ENCODE measurements at regions not wholly inside any gene's neighbourhood (a gene's known extent, or its start where the extent isn't known, plus 50 kb on each side); places are given as distances from the start of the nearest gene placed in this dataset.

GRCh38 chr3:193772422-193772763, 179.4 kb downstream of the OPA1 start (continued):
- no peak for TF ChIP-seq ZNF747 (tag by site-specific recombination; IDR thresholded peaks at IDR 0.05)
- TF ChIP-seq, protein P1, sequence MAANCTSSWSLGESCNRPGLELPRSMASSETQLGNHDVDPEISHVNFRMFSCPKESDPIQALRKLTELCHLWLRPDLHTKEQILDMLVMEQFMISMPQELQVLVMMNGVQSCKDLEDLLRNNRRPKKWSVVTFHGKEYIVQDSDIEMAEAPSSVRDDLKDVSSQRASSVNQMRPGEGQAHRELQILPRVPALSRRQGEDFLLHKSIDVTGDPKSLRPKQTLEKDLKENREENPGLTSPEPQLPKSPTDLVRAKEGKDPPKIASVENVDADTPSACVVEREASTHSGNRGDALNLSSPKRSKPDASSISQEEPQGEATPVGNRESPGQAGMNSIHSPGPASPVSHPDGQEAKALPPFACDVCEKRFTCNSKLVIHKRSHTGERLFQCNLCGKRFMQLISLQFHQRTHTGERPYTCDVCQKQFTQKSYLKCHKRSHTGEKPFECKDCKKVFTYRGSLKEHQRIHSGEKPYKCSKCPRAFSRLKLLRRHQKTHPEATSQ (tag by site-specific recombination; IDR thresholded peaks at IDR 0.05): no peak

GRCh38 chr3:193773266-193774220, 180.5 kb downstream of the OPA1 start:
- CTCF ChIA-PET: no interaction called here
- TF ChIP-seq ZNF354C (tag by site-specific recombination; IDR thresholded peaks at IDR 0.05; ENCODE audit: borderline replicate concordance, low read depth): no peak
- TF ChIP-seq ZNF391 (tag by site-specific recombination; IDR thresholded peaks at IDR 0.05; ENCODE audit: borderline replicate concordance, low read depth): no peak
- no peak for TF ChIP-seq ZNF677 (tag by site-specific recombination; IDR thresholded peaks at IDR 0.05)
- TF ChIP-seq ZNF341 (tag by site-specific recombination; IDR thresholded peaks at IDR 0.05; ENCODE audit: low read depth): no peak
- no peak for TF ChIP-seq ZFP69B (tag by site-specific recombination; IDR thresholded peaks at IDR 0.05)
- TF ChIP-seq, protein P1 (tag by site-specific recombination; IDR thresholded peaks at IDR 0.05): no peak
- no peak for TF ChIP-seq EGR2 (tag by site-specific recombination; IDR thresholded peaks at IDR 0.05; ENCODE audit: low read depth)
- TF ChIP-seq ZNF404 (tag by site-specific recombination; IDR thresholded peaks at IDR 0.05): no peak
- TF ChIP-seq YY2 (tag by site-specific recombination; IDR thresholded peaks at IDR 0.05): no peak
- TF ChIP-seq ZNF514 (tag by site-specific recombination; IDR thresholded peaks at IDR 0.05): no peak
- no peak for TF ChIP-seq ZNF350 (tag by site-specific recombination; IDR thresholded peaks at IDR 0.05)
- no peak for TF ChIP-seq ZNF302 (tag by site-specific recombination; IDR thresholded peaks at IDR 0.05; ENCODE audit: low read depth)
- no peak for TF ChIP-seq ZNF768 (tag by site-specific recombination; IDR thresholded peaks at IDR 0.05)
- TF ChIP-seq ZNF701 (tag by site-specific recombination; IDR thresholded peaks at IDR 0.05): no peak
- POLR2A ChIA-PET: no interaction called here

GRCh38 chr3:193774272-193774915, 181.4 kb downstream of the OPA1 start:
- POLR2A ChIA-PET: no interaction called here

More at GRCh38 chr3:193773266-193774220, 180.5 kb downstream of the OPA1 start:
- Histone ChIP-seq H3K36me3 (ENCODE audit: control insufficient read depth in 2 of 2, insufficient read depth in 1 of 2, low read length in 2 of 2) (no peaks in the 10 kb centered on the region), H3K4me3 (ENCODE audit: low read depth, low read length) (no peak overlapping the region), H3K27ac (ENCODE audit: extremely low read depth, low read depth, low read length) (no peak overlapping the region), H3K4me1 (ENCODE audit: control insufficient read depth, insufficient read depth, low read length) (no peaks in the 10 kb centered on the region), H3K9me3 (ENCODE audit: control insufficient read depth, insufficient read depth, low read depth, low read length) (no peaks in the 10 kb centered on the region)

More at GRCh38 chr3:193774272-193774915, 181.4 kb downstream of the OPA1 start:
- H3K27ac ChIP-seq (ENCODE audit: extremely low read depth, low read depth, low read length): no peak overlapping the region
- no peaks in the 10 kb centered on the region for H3K36me3 ChIP-seq (ENCODE audit: control insufficient read depth in 2 of 2, insufficient read depth in 1 of 2, low read length in 2 of 2)
- TF ChIP-seq ZNF114 (tag by site-specific recombination; IDR thresholded peaks at IDR 0.05) (no peak), ZNF776 (tag by site-specific recombination; IDR thresholded peaks at IDR 0.05; ENCODE audit: borderline replicate concordance) (no peak), ZNF274 (IDR thresholded peaks at IDR 0.05; ENCODE audit: low read length) (no peak), ZNF274 (tag by site-specific recombination; IDR thresholded peaks at IDR 0.05; ENCODE audit: borderline replicate concordance) (no peak), ZBTB17 (tag by site-specific recombination; IDR thresholded peaks at IDR 0.05) (no peak), KLF9 (tag by site-specific recombination; IDR thresholded peaks at IDR 0.05; ENCODE audit: low read depth) (no peak), ZBTB8A (tag by site-specific recombination; IDR thresholded peaks at IDR 0.05) (no peak)
- no peaks in the 10 kb centered on the region for H3K4me1 ChIP-seq (ENCODE audit: control insufficient read depth, insufficient read depth, low read length)
- H3K4me3 ChIP-seq (ENCODE audit: low read depth, low read length): no peak overlapping the region
- CTCF ChIA-PET: interaction anchor here (0.5 to 0.6 kb wide), 2 partner anchors 300 to 551 kb away, joined by 3 read pairs; no protein-coding TSS in a partner anchor
- H3K9me3 ChIP-seq (ENCODE audit: control insufficient read depth, insufficient read depth, low read depth, low read length): no peaks in the 10 kb centered on the region

Measured in HEK293 (cell line).